ENCODE measurements at regions not wholly inside any gene's neighbourhood (a gene's known extent, or its start where the extent isn't known, plus 50 kb on each side); places are given as distances from the start of the nearest gene placed in this dataset.

DNA sequence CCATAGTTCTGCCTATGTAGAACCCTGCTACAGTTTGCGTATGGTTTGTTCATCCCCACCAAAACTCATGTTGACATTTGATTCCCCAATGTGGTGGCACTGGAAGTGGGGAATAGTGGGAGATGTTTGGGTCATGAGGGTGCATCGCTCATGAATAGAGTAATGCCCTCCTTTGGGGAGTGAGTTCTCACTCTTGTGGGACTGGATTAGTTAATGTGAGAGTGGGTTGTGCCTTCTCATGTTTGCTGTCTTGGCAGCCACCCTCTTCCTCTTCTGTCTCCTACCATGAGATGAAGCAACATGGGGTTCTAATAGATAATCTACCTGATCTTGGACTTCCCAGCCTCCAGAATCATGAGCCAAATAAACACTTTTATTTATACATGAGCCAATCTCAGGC, 237.2 kb upstream of the APCDD1 start:
- no peak overlapping the region for H3K4me2 ChIP-seq (ENCODE audit: control insufficient read depth, extremely low read depth, insufficient read depth, low read depth, low read length)
- DNase-seq (ENCODE audit: low read depth, low spot score) (no peak), FAIRE-seq (no peak)
- peaks cover 2% of the 10 kb centered on the region for H3K9me3 ChIP-seq (ENCODE audit: control insufficient read depth, low read depth, low read length)
- no peak overlapping the region for H3K27ac ChIP-seq (ENCODE audit: control insufficient read depth, insufficient read depth, low read length)
- no peak overlapping the region for H2AFZ ChIP-seq (ENCODE audit: control insufficient read depth, low read length)
- no peaks in the 10 kb centered on the region for H3K36me3 ChIP-seq (ENCODE audit: control insufficient read depth in 2 of 2, extremely low read depth in 1 of 2, insufficient read depth in 2 of 2, low read length in 2 of 2)
- no peak overlapping the region for H3K4me3 ChIP-seq (ENCODE audit: control insufficient read depth in 2 of 3, extremely low read depth in 1 of 3, insufficient read depth in 2 of 3, low read depth in 1 of 3, low read length in 3 of 3)
- dilution Hi-C loops (cut with MboI; ENCODE audit: extremely low pct_ligation_motif_present, low sequenced_read_pairs): no loop called here
- H3K79me2 ChIP-seq (ENCODE audit: control insufficient read depth, insufficient read depth, low read length): no peaks in the 10 kb centered on the region
- H3K9me1 ChIP-seq (ENCODE audit: control insufficient read depth, extremely low read depth, insufficient read depth, low read length): no peaks in the 10 kb centered on the region
- no peaks in the 10 kb centered on the region for H3K4me1 ChIP-seq (ENCODE audit: control insufficient read depth, extremely low read depth, insufficient read depth, low read length)
- no peaks in the 10 kb centered on the region for H4K20me1 ChIP-seq (ENCODE audit: control insufficient read depth, extremely low read depth, insufficient read depth, low read length)
- no peaks in the 10 kb centered on the region for H3K27me3 ChIP-seq (ENCODE audit: control insufficient read depth, extremely low read depth, insufficient read depth, low read length)
- TF ChIP-seq, protein P1, sequence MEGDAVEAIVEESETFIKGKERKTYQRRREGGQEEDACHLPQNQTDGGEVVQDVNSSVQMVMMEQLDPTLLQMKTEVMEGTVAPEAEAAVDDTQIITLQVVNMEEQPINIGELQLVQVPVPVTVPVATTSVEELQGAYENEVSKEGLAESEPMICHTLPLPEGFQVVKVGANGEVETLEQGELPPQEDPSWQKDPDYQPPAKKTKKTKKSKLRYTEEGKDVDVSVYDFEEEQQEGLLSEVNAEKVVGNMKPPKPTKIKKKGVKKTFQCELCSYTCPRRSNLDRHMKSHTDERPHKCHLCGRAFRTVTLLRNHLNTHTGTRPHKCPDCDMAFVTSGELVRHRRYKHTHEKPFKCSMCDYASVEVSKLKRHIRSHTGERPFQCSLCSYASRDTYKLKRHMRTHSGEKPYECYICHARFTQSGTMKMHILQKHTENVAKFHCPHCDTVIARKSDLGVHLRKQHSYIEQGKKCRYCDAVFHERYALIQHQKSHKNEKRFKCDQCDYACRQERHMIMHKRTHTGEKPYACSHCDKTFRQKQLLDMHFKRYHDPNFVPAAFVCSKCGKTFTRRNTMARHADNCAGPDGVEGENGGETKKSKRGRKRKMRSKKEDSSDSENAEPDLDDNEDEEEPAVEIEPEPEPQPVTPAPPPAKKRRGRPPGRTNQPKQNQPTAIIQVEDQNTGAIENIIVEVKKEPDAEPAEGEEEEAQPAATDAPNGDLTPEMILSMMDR (optimal IDR thresholded peaks at IDR 0.05 in 1 of 3, IDR thresholded peaks at IDR 0.05 in 1 of 3, conservative IDR thresholded peaks at IDR 0.05 in 1 of 3; ENCODE audit: extremely low read depth in 1 of 3, insufficient read depth in 2 of 3, low read length in 3 of 3): no peak
- no peak for TF ChIP-seq EZH2 (IDR thresholded peaks at IDR 0.05; ENCODE audit: low read length)
- H3K9ac ChIP-seq (ENCODE audit: control insufficient read depth, extremely low read depth, insufficient read depth, low read length): no peak overlapping the region

GRCh38 chr18:10225300-10225699, 229.1 kb upstream of the APCDD1 start:
- Histone ChIP-seq H3K36me3 (ENCODE audit: control insufficient read depth in 2 of 2, extremely low read depth in 1 of 2, insufficient read depth in 2 of 2, low read length in 2 of 2) (no peaks in the 10 kb centered on the region), H3K9ac (ENCODE audit: control insufficient read depth, extremely low read depth, insufficient read depth, low read length) (no peak overlapping the region), H3K9me1 (ENCODE audit: control insufficient read depth, extremely low read depth, insufficient read depth, low read length) (no peaks in the 10 kb centered on the region), H3K9me3 (ENCODE audit: control insufficient read depth, low read depth, low read length) (peaks cover 17% of the 10 kb centered on the region), H2AFZ (ENCODE audit: control insufficient read depth, low read length) (no peak overlapping the region), H3K4me1 (ENCODE audit: control insufficient read depth, extremely low read depth, insufficient read depth, low read length) (no peaks in the 10 kb centered on the region), H3K4me2 (ENCODE audit: control insufficient read depth, extremely low read depth, insufficient read depth, low read depth, low read length) (no peak overlapping the region), H3K27ac (ENCODE audit: control insufficient read depth, insufficient read depth, low read length) (no peak overlapping the region), H3K27me3 (ENCODE audit: control insufficient read depth, extremely low read depth, insufficient read depth, low read length) (no peaks in the 10 kb centered on the region), H3K4me3 (ENCODE audit: control insufficient read depth in 2 of 3, extremely low read depth in 1 of 3, insufficient read depth in 2 of 3, low read depth in 1 of 3, low read length in 3 of 3) (no peak overlapping the region), H3K79me2 (ENCODE audit: control insufficient read depth, insufficient read depth, low read length) (no peaks in the 10 kb centered on the region), H4K20me1 (ENCODE audit: control insufficient read depth, extremely low read depth, insufficient read depth, low read length) (no peaks in the 10 kb centered on the region)
- no peak for FAIRE-seq
- DNase-seq (ENCODE audit: low read depth, low spot score): no peak
- dilution Hi-C loops (cut with MboI; ENCODE audit: extremely low pct_ligation_motif_present, low sequenced_read_pairs): no loop called here
- TF ChIP-seq EZH2 (IDR thresholded peaks at IDR 0.05; ENCODE audit: low read length): no peak
- TF ChIP-seq, protein P1 (optimal IDR thresholded peaks at IDR 0.05 in 1 of 3, IDR thresholded peaks at IDR 0.05 in 1 of 3, conservative IDR thresholded peaks at IDR 0.05 in 1 of 3; ENCODE audit: extremely low read depth in 1 of 3, insufficient read depth in 2 of 3, low read length in 3 of 3): no peak

Measured in keratinocyte (primary cell).